Right hindlimb (tissue), 1 donor: ENCODE measurements at regions not wholly inside any gene's neighbourhood (a gene's known extent, or its start where the extent isn't known, plus 50 kb on each side); places are given as distances from the start of the nearest gene placed in this dataset.

ENCODE experiments used
- DNase-seq: peaks from one replicate; pipeline ENCODE4 v3.0.0-alpha.2; 2018

GRCh38 chrX:45852884-45853283 is 652.2 kb upstream of the DIPK2B start:
- DNase-seq, result no peak

DNA sequence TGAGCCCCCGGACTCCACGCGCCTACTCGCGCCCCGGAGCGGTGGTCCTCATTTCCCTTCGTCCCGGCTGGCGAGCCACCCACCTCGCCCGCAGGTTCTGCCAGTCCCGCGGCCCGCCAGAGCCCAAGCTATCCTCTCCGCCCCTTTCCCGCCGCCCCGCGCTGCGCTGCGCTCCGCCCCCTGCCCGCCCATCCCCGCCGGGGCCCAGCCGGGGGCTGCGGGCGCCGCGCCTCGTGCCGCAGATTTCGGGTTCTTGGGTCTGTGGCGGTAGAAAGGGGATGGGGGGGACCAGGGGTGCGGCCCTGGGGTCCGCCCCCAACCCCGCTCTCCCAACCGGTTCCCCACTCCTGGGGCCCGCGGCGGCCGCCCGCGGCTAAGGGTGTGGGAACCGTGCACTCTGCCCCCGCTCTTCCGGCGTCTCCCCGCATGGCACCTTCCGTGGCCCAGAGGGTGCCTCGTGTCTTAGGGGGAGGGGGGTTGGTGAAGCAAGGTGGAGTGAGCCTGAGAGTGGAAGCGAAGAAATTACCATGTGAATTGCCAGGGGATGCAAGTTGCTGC is 650.8 kb upstream of the DIPK2B start:
- DNase-seq, result peak; percentile 16

GRCh38 chrX:45850775-45851433 is 650.2 kb upstream of the DIPK2B start:
- DNase-seq, result peak; percentile 21

DNA sequence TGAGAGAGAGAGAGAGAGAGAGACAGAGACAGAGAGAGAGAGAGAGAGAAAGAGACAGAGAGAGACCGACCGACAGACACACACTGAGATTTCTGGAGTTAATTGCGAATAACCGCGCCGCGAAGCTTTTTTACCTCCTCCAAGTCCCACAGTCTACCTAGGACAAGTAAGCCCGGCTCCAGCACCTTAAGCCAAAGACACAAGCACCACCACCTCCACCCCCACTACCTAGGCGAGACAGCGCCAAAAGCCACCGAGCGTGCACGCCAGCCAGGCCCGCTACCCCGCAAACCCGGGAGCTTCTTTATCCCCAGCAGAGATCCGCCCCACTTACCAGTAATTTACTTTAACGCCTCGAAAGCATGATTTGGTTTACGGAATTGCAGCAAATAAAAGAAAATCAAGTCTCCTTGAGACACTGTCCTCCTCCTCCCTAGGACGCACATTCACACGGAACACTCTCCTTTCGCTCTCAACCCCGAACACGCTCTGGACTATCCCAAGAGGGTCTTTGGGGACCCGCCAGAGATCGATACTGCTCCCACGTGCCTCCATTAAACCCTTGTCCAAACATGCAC is 649.6 kb upstream of the DIPK2B start:
- no peak for DNase-seq

DNA sequence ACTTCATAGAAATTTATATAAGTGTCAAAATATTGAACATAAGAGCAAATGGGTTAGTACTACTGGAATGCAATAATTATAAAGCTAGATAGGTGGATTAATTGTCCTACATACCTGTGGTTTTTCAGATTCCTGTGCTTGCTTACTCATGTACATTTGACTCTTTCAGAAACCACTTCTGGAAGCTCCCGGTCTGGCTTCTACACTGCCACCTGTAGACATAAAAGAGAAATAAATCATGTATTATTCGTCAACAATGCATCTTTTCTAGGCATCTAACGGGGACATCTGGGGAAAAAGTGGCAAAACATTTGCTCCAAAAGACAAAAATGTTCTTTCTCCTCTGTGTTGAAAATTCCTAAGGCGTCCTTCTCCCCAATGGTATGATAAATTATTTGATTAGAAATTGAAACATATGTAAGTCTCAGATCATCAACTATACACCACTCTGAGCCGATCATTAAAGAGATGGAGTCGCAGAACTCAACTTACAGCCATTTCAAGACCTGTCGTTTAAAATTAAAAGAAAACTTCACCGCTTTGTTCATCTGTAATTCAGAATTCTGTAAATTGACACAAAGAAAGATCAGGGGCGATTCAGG is 648.7 kb upstream of the DIPK2B start:
- DNase-seq, result no peak

GRCh38 chrX:45847961-45848360 is 647.3 kb upstream of the DIPK2B start:
- DNase-seq, result no peak

DNA sequence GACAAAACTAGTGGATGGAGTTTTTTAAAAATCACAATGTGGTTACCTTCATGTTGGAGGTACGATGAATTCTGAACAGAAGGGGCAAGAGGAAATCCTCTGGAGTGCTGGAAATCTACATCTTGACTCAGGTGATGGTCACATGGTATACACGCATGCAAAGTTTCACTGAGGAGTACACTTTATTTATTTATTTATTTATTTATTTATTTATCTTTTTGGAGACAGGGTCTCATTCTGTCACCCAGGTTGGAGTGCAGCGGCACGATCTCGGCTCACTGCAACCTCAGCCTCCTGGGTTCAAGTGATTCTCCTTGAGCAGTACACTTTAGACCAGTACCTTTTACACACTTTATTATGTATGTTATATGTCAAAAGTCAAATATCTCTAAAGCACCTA is 645.7 kb upstream of the DIPK2B start:
- no peak for DNase-seq

- no peak for DNase-seq
Measured at GRCh38 chrX:45845142-45845541, 644.5 kb upstream of the DIPK2B start.

GRCh38 chrX:45843518-45843917 is 642.8 kb upstream of the DIPK2B start:
- DNase-seq, result no peak

DNA sequence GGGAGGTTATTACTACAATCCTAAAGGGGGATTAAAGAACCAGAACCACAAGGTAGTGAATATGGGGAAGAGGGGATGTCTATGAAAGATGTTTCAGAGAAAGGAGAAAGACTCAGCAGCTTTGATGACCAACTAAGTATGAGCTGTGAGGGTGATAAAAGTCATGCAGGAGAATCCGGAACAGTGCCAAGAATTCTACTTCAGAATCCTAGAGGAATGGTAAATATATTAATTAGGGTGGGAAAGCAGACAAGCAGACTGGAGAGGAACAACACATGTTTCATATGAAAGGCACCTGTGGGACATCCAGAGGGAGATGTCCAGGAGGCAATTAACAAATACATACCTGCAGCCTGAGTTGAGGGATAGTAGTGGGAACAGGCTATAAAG is 642.2 kb upstream of the DIPK2B start:
- no peak for DNase-seq

GRCh38 chrX:45842207-45842925 is 641.7 kb upstream of the DIPK2B start:
- DNase-seq, result no peak

GRCh38 chrX:45840411-45840950 is 639.8 kb upstream of the DIPK2B start:
- DNase-seq, result no peak

DNA sequence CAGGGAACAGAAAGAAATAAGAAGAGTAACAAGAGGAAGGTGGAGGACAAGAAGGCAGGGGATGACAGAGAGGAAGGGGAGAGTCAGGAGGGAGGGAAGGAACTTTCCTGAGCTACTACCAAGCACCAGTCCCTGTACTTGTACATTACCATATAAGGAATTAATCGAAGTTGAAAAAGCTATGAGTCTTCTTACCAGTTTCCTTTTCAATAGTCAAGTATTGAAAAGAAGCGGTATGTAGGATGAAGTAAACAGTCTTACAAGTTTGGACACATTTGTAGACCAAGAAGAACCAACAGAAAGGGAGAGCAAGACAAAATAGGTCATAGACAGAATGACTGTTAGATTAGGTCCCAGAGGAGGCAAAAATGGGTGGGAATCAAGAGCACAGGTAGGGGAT is 629.7 kb upstream of the DIPK2B start:
- DNase-seq, result no peak

- DNase-seq, result no peak
Measured at GRCh38 chrX:45824471-45824870, 623.8 kb upstream of the DIPK2B start.

DNA sequence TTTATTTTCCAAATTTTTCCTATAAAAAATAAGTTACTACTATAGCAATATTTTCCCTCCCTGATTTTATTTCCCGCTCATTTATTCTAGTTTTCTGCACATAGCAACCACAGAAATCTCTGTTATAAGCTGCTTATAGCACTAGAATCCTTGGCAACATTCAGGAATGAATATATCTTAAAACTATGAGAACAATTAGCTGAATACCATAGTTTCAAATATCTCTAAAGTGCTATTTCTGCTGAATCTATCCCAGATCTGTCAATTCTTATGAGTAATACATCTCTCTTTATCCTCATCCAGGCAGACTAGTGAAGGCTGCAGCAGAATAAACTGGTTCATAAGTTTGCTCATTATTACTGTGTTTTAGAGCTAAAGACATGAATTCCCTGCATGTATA is 622.9 kb upstream of the DIPK2B start:
- no peak for DNase-seq

DNA sequence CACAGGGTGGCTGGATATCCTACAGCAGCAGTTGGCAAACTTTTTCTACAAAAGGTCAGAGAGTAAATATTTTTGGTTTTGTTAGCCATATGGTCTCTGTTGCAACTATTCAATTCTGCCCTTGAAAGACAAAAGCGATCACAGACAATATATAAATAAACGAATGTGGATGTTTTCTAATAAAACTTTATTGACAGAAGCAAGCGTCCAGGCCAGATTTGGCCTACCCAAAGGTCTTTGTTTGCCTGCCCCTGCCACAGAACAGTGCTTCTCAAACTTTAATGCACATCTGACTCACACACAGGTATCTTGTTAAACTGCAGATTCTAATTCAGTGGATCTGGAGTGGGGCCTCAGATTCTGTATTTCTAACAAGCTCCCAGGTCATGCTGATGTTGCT is 621.4 kb upstream of the DIPK2B start:
- no peak for DNase-seq

DNA sequence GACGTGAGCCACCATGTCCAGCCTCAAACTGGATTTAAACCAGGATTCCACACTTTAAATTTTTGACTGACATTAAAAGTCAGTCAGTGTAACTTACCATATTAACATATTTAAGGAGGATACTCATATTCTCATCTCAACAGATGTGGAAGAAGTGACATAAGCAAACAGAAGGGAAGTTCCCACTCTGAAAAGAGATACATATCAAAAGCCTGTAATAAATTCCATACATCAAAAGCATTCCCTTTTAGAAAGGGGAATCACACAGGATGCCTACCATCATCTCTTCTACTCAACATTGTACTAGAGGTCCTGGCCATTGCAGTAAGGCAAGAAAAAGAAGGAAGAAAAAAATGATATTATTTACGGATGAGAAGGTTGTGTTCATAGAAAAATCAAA is 618.2 kb upstream of the DIPK2B start:
- no peak for DNase-seq

- DNase-seq, result no peak
Measured at GRCh38 chrX:45815441-45815840, 614.8 kb upstream of the DIPK2B start.

DNA sequence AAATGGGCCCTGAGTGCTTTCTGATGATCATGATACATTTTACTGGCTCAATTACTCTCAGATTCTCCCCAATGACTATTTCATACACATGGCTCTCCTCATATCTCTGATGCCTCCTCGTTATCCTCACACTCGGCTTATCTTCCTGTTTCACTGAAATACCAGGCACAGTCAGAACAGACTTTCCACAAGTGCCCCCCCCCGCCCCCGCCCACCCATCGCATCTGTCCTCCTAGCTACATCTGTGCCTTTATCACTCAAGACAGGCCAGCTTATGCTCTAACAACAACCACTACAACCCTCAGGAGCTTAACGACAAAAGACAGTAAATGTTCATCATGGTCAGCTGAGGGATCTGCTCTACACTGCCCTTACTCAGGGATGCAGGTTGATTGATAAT is 610.6 kb upstream of the DIPK2B start:
- no peak for DNase-seq

- DNase-seq, result no peak
Measured at GRCh38 chrX:45807572-45808425, 607.1 kb upstream of the DIPK2B start.

GRCh38 chrX:45806410-45807121 is 605.9 kb upstream of the DIPK2B start:
- peak; percentile 36 for DNase-seq

- no peak for DNase-seq
Measured at GRCh38 chrX:45804276-45804675, 603.6 kb upstream of the DIPK2B start.
